ENCODE measurements at regions not wholly inside any gene's neighbourhood (a gene's known extent, or its start where the extent isn't known, plus 50 kb on each side); places are given as distances from the start of the nearest gene placed in this dataset.

DNA sequence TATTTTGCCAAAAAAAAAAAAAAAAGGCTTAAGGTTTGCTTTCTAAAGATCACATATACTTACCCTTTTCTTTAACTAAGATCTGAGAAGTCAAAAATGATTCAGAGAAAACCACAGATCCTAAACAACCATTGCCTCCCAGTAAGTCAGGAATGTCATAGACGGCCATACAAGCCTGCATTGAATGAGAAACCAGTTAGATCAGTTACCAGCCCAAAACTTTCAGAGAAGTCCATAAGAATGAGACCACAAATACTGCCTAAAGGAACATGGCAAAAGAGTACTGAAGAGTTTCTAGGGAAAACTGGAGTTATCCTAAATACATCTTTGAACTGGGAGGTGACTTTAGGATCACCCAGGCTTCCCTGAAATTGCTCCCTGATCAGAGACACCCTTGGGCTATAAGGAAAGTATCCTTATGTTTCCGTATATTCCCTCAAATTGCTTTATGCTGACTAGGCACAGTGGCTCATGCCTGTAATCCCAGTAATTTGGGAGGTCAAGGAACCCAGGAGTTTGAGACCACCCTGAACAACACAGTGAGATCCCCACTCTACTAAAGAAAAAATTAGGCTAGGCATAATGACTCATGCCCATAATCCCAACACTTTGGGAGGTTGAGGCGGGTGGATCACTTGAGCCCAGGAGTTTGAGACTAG, 79.4 kb upstream of the SLC4A11 start:
- Mint-ChIP-seq H3K4me3 (ENCODE audit: unreplicated experiment) (no peak overlapping the region), H3K27me3 (ENCODE audit: insufficient read depth, unreplicated experiment) (no peaks in the 10 kb centered on the region), H3K9me3 (ENCODE audit: unreplicated experiment) (no peaks in the 10 kb centered on the region), H3K27ac (ENCODE audit: unreplicated experiment) (no peak overlapping the region), H3K4me1 (ENCODE audit: low read depth, unreplicated experiment) (peaks cover 5% of the 10 kb centered on the region), H3K36me3 (ENCODE audit: insufficient read depth, unreplicated experiment) (no peaks in the 10 kb centered on the region)
- no peaks in the 10 kb centered on the region for H3K9me3 ChIP-seq
- intact Hi-C loops (cut with micrococcal nuclease; ENCODE audit: unreplicated experiment) = loop anchor here (5.0 kb wide), 2 partner anchors 201 to 241 kb away; no protein-coding TSS in a partner anchor
- H3K27me3 ChIP-seq (replicated peaks; ENCODE audit: control insufficient read depth, insufficient read depth, low read length) = no peaks in the 10 kb centered on the region
- BruUV-seq (replicated peaks) = no TSS peak
- no peaks in the 10 kb centered on the region for H3K36me3 ChIP-seq (ENCODE audit: control insufficient read depth, insufficient read depth, low read length)
- no peak for DNase-seq
- TF ChIP-seq, protein P1, sequence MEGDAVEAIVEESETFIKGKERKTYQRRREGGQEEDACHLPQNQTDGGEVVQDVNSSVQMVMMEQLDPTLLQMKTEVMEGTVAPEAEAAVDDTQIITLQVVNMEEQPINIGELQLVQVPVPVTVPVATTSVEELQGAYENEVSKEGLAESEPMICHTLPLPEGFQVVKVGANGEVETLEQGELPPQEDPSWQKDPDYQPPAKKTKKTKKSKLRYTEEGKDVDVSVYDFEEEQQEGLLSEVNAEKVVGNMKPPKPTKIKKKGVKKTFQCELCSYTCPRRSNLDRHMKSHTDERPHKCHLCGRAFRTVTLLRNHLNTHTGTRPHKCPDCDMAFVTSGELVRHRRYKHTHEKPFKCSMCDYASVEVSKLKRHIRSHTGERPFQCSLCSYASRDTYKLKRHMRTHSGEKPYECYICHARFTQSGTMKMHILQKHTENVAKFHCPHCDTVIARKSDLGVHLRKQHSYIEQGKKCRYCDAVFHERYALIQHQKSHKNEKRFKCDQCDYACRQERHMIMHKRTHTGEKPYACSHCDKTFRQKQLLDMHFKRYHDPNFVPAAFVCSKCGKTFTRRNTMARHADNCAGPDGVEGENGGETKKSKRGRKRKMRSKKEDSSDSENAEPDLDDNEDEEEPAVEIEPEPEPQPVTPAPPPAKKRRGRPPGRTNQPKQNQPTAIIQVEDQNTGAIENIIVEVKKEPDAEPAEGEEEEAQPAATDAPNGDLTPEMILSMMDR (IDR thresholded peaks at IDR 0.05; ENCODE audit: insufficient read depth in 1 of 2, low read depth in 1 of 2, low read length in 1 of 2, severe bottlenecking in 1 of 2, unreplicated experiment in 1 of 2) = no peak
- no peaks in the 10 kb centered on the region for H3K4me1 ChIP-seq
- ChIA-PET POLR2A (interaction anchor here (0.6 kb wide), 1 partner anchor 146 kb away, joined by 5 read pairs; no protein-coding TSS in a partner anchor), CTCF (no interaction called here)
- no peak overlapping the region for H3K4me3 ChIP-seq (ENCODE audit: low read depth, low read length)

DNA sequence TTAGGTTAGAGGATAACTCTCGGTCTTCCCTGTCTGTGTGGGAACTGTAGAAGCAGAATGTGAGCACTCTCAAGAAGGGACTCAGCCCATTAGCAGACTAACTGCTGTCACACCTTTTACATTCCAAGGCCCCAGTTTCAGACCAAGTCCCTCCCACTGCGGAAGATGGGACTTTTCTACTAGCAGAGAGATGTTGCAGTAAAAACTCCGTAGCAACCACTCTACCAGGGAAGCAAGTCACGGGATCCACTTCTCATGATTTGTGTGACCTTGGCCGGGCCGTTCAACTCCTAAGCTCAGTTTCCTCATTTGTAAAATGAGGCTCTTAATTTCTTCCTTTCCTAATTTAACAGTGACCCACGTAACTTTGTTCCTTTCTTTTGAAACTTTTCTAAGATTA, 77.1 kb upstream of the SLC4A11 start:
- H3K9me3 ChIP-seq = no peaks in the 10 kb centered on the region
- no peak overlapping the region for H3K4me3 ChIP-seq (ENCODE audit: low read depth, low read length)
- no peaks in the 10 kb centered on the region for H3K9me3 Mint-ChIP-seq (ENCODE audit: unreplicated experiment)
- no peaks in the 10 kb centered on the region for H3K36me3 Mint-ChIP-seq (ENCODE audit: insufficient read depth, unreplicated experiment)
- no peak for DNase-seq
- H3K4me1 ChIP-seq = no peaks in the 10 kb centered on the region
- H3K27ac Mint-ChIP-seq (ENCODE audit: unreplicated experiment) = no peak overlapping the region
- TF ChIP-seq, protein P1 (IDR thresholded peaks at IDR 0.05; ENCODE audit: insufficient read depth in 1 of 2, low read depth in 1 of 2, low read length in 1 of 2, severe bottlenecking in 1 of 2, unreplicated experiment in 1 of 2) = no peak
- peaks cover 5% of the 10 kb centered on the region for H3K4me1 Mint-ChIP-seq (ENCODE audit: low read depth, unreplicated experiment)
- no peaks in the 10 kb centered on the region for H3K27me3 Mint-ChIP-seq (ENCODE audit: insufficient read depth, unreplicated experiment)
- no TSS peak for BruUV-seq (replicated peaks)
- intact Hi-C loops (cut with micrococcal nuclease; ENCODE audit: unreplicated experiment) = loop anchor here (1.0 to 5.0 kb wide), 4 partner anchors 93 to 262 kb away; no protein-coding TSS in a partner anchor
- H3K4me3 Mint-ChIP-seq (ENCODE audit: unreplicated experiment) = no peak overlapping the region
- POLR2A ChIA-PET = interaction anchor here (0.6 to 0.9 kb wide), 3 partner anchors 17 to 156 kb away, joined by 4 to 7 read pairs (median 4); partner anchors contain the start of genes FASTKD5 and UBOX5
- CTCF ChIA-PET = interaction anchor here (0.6 to 1.5 kb wide), 11 partner anchors 13 to 606 kb away, joined by 3 to 11 read pairs (median 5); partner anchors contain the start of gene MRPS26
- no peaks in the 10 kb centered on the region for H3K27me3 ChIP-seq (replicated peaks; ENCODE audit: control insufficient read depth, insufficient read depth, low read length)
- H3K36me3 ChIP-seq (ENCODE audit: control insufficient read depth, insufficient read depth, low read length) = no peaks in the 10 kb centered on the region

DNA sequence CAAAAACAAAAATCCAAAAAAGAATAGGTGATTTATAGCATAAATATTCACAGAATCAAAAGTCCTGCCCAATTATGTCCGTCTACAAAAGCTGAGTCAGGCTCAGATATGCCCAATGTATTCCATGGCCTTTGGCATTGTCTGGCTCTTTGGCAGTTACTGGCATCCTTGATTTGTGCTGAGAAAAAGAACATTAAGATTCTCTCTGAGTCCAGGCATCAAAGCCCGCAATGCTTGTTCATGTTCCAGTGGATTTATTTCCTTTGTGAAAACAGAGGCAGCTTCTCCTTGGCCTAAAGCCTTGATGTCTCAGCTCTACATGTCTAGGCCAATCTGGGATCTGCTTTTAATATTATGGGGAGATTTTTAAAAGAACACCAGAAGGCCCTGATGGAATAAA, 76.1 kb upstream of the SLC4A11 start:
- Histone ChIP-seq H3K36me3 (ENCODE audit: control insufficient read depth, insufficient read depth, low read length) (no peaks in the 10 kb centered on the region), H3K27me3 (replicated peaks; ENCODE audit: control insufficient read depth, insufficient read depth, low read length) (no peaks in the 10 kb centered on the region), H3K9me3 (no peaks in the 10 kb centered on the region), H3K4me1 (no peaks in the 10 kb centered on the region), H3K4me3 (ENCODE audit: low read depth, low read length) (no peak overlapping the region)
- peaks cover under 1% of the 10 kb centered on the region for H3K27me3 Mint-ChIP-seq (ENCODE audit: insufficient read depth, unreplicated experiment)
- no peaks in the 10 kb centered on the region for H3K9me3 Mint-ChIP-seq (ENCODE audit: unreplicated experiment)
- peaks cover 5% of the 10 kb centered on the region for H3K4me1 Mint-ChIP-seq (ENCODE audit: low read depth, unreplicated experiment)
- ChIA-PET CTCF (interaction anchor here (0.6 kb wide), 1 partner anchor 269 kb away, joined by 3 read pairs; the partner anchor contains the start of gene MRPS26), POLR2A (no interaction called here)
- no peak for DNase-seq
- no peak overlapping the region for H3K4me3 Mint-ChIP-seq (ENCODE audit: unreplicated experiment)
- BruUV-seq (replicated peaks) = no TSS peak
- H3K36me3 Mint-ChIP-seq (ENCODE audit: insufficient read depth, unreplicated experiment) = no peaks in the 10 kb centered on the region
- intact Hi-C loops (cut with micrococcal nuclease; ENCODE audit: unreplicated experiment) = loop anchor here (5.0 kb wide), 2 partner anchors 198 to 238 kb away; no protein-coding TSS in a partner anchor
- TF ChIP-seq, protein P1 (IDR thresholded peaks at IDR 0.05; ENCODE audit: insufficient read depth in 1 of 2, low read depth in 1 of 2, low read length in 1 of 2, severe bottlenecking in 1 of 2, unreplicated experiment in 1 of 2) = no peak
- no peak overlapping the region for H3K27ac Mint-ChIP-seq (ENCODE audit: unreplicated experiment)

Measured in Caco-2 (cell line).